ENCODE measurements at regions not wholly inside any gene's neighbourhood (a gene's known extent, or its start where the extent isn't known, plus 50 kb on each side); places are given as distances from the start of the nearest gene placed in this dataset.

DNA sequence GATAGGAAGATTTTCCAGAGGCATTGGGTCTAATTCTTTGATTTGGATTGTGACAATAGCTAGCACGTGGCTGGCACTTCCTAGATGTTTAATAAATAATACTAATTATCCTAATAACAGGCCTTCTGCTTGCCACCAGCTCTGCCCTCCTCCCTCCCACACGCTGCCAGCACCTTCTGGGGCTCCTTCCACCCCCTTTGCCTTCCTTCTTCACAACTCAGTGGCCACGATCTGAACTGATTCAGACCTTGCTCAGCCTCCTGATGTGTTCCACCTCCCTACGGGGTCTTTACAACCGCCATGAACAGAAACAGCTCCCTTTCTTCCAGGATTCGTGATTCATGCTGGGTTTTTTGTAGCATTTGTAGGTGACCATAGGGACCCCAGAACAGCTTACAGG is 310.3 kb upstream of the HS6ST1 start:
- Histone ChIP-seq H3K4me3 (ENCODE audit: low read depth in 1 of 3, low read length in 3 of 3) (no peak overlapping the region), H3K27ac (ENCODE audit: low read depth in 1 of 2, low read length in 2 of 2) (no peak overlapping the region), H3K9me3 (ENCODE audit: control insufficient read depth in 4 of 4, low read length in 3 of 4) (no peaks in the 10 kb centered on the region), H3K36me3 (ENCODE audit: control insufficient read depth in 4 of 4, insufficient read depth in 3 of 4, low read depth in 1 of 4, low read length in 3 of 4) (no peaks in the 10 kb centered on the region), H3K9ac (ENCODE audit: low read depth in 1 of 2, low read length in 2 of 2) (no peak overlapping the region), H3K27me3 (ENCODE audit: control insufficient read depth in 4 of 4, insufficient read depth in 4 of 4, low read length in 3 of 4) (no peaks in the 10 kb centered on the region), H3K4me1 (ENCODE audit: control insufficient read depth in 4 of 4, insufficient read depth in 4 of 4, low read length in 3 of 4) (no peaks in the 10 kb centered on the region)
- no peak for TF ChIP-seq RAD21 (IDR thresholded peaks at IDR 0.05)
- TF ChIP-seq, protein P1, sequence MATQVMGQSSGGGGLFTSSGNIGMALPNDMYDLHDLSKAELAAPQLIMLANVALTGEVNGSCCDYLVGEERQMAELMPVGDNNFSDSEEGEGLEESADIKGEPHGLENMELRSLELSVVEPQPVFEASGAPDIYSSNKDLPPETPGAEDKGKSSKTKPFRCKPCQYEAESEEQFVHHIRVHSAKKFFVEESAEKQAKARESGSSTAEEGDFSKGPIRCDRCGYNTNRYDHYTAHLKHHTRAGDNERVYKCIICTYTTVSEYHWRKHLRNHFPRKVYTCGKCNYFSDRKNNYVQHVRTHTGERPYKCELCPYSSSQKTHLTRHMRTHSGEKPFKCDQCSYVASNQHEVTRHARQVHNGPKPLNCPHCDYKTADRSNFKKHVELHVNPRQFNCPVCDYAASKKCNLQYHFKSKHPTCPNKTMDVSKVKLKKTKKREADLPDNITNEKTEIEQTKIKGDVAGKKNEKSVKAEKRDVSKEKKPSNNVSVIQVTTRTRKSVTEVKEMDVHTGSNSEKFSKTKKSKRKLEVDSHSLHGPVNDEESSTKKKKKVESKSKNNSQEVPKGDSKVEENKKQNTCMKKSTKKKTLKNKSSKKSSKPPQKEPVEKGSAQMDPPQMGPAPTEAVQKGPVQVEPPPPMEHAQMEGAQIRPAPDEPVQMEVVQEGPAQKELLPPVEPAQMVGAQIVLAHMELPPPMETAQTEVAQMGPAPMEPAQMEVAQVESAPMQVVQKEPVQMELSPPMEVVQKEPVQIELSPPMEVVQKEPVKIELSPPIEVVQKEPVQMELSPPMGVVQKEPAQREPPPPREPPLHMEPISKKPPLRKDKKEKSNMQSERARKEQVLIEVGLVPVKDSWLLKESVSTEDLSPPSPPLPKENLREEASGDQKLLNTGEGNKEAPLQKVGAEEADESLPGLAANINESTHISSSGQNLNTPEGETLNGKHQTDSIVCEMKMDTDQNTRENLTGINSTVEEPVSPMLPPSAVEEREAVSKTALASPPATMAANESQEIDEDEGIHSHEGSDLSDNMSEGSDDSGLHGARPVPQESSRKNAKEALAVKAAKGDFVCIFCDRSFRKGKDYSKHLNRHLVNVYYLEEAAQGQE (IDR thresholded peaks at IDR 0.05): no peak
- DNase-seq (ENCODE audit: low spot score): no peak
- 82% methylated on average over 6 of the region's 6 CpGs for WGBS

DNA sequence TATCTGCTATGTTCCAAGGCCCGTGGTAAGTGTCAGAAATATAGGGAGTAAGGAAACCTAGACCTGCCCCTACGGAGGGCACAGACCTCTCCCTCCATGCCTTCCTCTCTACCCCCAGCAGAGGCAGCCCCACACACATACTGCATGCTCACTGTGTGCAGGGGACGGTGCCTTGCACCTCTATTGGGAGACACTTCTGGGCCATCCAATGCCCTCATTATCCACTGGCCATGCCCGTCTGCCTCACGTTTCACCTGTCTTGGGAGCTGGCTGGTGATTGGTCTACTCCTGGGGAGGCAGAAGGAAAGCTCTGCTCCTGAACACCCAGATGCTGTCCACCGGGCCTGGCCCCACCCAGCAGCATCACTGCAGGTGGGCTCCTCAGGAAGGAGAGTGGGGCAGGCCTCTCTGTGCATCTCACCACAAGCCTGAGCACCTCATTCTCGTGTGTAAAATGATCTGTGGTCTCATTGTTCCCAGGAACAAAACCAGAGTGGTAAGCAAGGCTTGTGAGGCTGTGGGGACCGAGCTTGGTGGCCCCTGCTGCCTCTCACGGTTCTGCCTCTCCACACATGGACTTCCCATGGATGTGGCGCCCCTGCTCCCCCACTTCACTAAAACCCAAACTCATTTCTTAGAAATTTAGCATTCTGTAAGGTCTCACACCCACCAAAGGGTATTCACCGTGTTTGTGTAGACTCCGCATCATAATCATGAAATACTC is 312.5 kb upstream of the HS6ST1 start:
- TF ChIP-seq GABPA (IDR thresholded peaks at IDR 0.05 in 1 of 2, conservative IDR thresholded peaks at IDR 0.05 in 1 of 2) (no peak), RXRA (IDR thresholded peaks at IDR 0.05) (no peak)
- TF ChIP-seq, protein P2, sequence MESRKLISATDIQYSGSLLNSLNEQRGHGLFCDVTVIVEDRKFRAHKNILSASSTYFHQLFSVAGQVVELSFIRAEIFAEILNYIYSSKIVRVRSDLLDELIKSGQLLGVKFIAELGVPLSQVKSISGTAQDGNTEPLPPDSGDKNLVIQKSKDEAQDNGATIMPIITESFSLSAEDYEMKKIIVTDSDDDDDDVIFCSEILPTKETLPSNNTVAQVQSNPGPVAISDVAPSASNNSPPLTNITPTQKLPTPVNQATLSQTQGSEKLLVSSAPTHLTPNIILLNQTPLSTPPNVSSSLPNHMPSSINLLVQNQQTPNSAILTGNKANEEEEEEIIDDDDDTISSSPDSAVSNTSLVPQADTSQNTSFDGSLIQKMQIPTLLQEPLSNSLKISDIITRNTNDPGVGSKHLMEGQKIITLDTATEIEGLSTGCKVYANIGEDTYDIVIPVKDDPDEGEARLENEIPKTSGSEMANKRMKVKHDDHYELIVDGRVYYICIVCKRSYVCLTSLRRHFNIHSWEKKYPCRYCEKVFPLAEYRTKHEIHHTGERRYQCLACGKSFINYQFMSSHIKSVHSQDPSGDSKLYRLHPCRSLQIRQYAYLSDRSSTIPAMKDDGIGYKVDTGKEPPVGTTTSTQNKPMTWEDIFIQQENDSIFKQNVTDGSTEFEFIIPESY (IDR thresholded peaks at IDR 0.05): no peak
- TF ChIP-seq, protein P3, sequence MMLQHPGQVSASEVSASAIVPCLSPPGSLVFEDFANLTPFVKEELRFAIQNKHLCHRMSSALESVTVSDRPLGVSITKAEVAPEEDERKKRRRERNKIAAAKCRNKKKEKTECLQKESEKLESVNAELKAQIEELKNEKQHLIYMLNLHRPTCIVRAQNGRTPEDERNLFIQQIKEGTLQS (IDR thresholded peaks at IDR 0.05): no peak
- Histone ChIP-seq H3K27ac (ENCODE audit: low read depth in 1 of 2, low read length in 2 of 2) (no peak overlapping the region), H3K4me1 (ENCODE audit: control insufficient read depth in 4 of 4, insufficient read depth in 4 of 4, low read length in 3 of 4) (no peaks in the 10 kb centered on the region), H3K36me3 (ENCODE audit: control insufficient read depth in 4 of 4, insufficient read depth in 3 of 4, low read depth in 1 of 4, low read length in 3 of 4) (no peaks in the 10 kb centered on the region), H3K9me3 (ENCODE audit: control insufficient read depth in 4 of 4, low read length in 3 of 4) (no peaks in the 10 kb centered on the region), H3K4me3 (ENCODE audit: low read depth in 1 of 3, low read length in 3 of 3) (no peak overlapping the region), H3K27me3 (ENCODE audit: control insufficient read depth in 4 of 4, insufficient read depth in 4 of 4, low read length in 3 of 4) (no peaks in the 10 kb centered on the region), H3K9ac (ENCODE audit: low read depth in 1 of 2, low read length in 2 of 2) (no peak overlapping the region)
- 90% methylated on average over 12 of the region's 12 CpGs for WGBS
- peak; percentile 4 for DNase-seq (ENCODE audit: low spot score)

DNA sequence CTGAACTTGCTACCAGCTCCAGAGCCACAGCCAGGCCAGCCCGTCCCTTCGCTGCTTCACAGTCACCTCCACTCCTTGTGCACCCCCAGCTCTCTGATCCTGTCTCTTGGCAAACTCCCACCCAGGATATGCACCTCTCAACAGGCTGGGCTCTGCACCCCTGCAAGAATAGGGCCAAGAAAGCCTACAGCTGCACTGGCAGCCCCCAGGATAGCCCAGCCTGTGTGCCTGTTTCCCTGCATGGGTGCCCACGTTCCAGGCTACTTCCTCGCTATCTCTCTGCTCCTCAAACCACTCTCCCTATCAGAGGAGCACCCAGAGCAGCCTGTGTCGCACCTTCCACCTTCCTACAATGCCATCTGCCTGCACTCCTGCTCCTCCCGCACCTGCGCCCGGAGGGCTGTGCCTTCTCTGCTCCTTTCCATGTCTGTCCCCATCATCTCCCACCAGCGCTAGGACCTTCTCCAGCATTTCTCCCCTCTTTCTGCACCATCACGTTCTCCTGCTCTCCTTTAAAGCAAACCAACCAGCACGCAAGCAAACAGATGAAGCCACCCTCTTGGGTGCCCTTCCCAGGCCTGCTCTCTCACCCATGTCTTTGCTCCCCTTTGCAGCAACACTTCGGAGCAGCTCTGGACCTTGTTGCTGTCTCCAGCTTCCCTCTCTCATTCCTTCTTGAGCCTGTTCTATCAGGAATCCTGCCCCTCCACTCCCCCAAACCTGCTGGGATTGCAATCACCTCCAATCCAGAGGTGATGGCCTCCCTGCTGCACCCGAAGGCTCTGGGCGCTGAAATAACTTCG is 313.2 kb upstream of the HS6ST1 start:
- Histone ChIP-seq H3K4me1 (ENCODE audit: control insufficient read depth in 4 of 4, insufficient read depth in 4 of 4, low read length in 3 of 4) (no peaks in the 10 kb centered on the region), H3K4me3 (ENCODE audit: low read depth in 1 of 3, low read length in 3 of 3) (no peak overlapping the region), H3K27ac (ENCODE audit: low read depth in 1 of 2, low read length in 2 of 2) (no peak overlapping the region), H3K27me3 (ENCODE audit: control insufficient read depth in 4 of 4, insufficient read depth in 4 of 4, low read length in 3 of 4) (no peaks in the 10 kb centered on the region), H3K9ac (ENCODE audit: low read depth in 1 of 2, low read length in 2 of 2) (no peak overlapping the region), H3K36me3 (ENCODE audit: control insufficient read depth in 4 of 4, insufficient read depth in 3 of 4, low read depth in 1 of 4, low read length in 3 of 4) (no peaks in the 10 kb centered on the region), H3K9me3 (ENCODE audit: control insufficient read depth in 4 of 4, low read length in 3 of 4) (no peaks in the 10 kb centered on the region)
- DNase-seq (ENCODE audit: low spot score): peak; percentile 17
- WGBS: 92% methylated on average over 15 of the region's 15 CpGs
- TF ChIP-seq FOXA1 (IDR thresholded peaks at IDR 0.05): no peak
- TF ChIP-seq TAF1 (conservative IDR thresholded peaks at IDR 0.05): no peak
- TF ChIP-seq HNF4A (conservative IDR thresholded peaks at IDR 0.05): no peak
- no peak for TF ChIP-seq FOXA2 (IDR thresholded peaks at IDR 0.05)
- TF ChIP-seq, protein P1 (IDR thresholded peaks at IDR 0.05): no peak
- TF ChIP-seq, protein P4, sequence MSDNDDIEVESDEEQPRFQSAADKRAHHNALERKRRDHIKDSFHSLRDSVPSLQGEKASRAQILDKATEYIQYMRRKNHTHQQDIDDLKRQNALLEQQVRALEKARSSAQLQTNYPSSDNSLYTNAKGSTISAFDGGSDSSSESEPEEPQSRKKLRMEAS (IDR thresholded peaks at IDR 0.05): no peak
- TF ChIP-seq, protein P3 (IDR thresholded peaks at IDR 0.05): no peak
- no peak for TF ChIP-seq RAD21 (IDR thresholded peaks at IDR 0.05)
- TF ChIP-seq, protein P5, sequence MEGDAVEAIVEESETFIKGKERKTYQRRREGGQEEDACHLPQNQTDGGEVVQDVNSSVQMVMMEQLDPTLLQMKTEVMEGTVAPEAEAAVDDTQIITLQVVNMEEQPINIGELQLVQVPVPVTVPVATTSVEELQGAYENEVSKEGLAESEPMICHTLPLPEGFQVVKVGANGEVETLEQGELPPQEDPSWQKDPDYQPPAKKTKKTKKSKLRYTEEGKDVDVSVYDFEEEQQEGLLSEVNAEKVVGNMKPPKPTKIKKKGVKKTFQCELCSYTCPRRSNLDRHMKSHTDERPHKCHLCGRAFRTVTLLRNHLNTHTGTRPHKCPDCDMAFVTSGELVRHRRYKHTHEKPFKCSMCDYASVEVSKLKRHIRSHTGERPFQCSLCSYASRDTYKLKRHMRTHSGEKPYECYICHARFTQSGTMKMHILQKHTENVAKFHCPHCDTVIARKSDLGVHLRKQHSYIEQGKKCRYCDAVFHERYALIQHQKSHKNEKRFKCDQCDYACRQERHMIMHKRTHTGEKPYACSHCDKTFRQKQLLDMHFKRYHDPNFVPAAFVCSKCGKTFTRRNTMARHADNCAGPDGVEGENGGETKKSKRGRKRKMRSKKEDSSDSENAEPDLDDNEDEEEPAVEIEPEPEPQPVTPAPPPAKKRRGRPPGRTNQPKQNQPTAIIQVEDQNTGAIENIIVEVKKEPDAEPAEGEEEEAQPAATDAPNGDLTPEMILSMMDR (IDR thresholded peaks at IDR 0.05; ENCODE audit: low read depth, low read length, missing input control): no peak

Measured in liver (tissue), 8 donors.